Tibial nerve (tissue), 4 donors: ENCODE measurements at regions not wholly inside any gene's neighbourhood (a gene's known extent, or its start where the extent isn't known, plus 50 kb on each side); places are given as distances from the start of the nearest gene placed in this dataset.

ENCODE experiments used
- DNase-seq, 2 donors: peaks; one replicate each; pipeline ENCODE4 v3.0.0-alpha.2; 2019; ENCODE audit warnings: low spot score in 2 of 2
- H3K27ac ChIP-seq, 4 donors: fragments of 200-600 bp; sonication (generic) in 3 of 4; one replicate each; pipeline ENCODE4 v1.5.1; 2017 to 2019; ENCODE audit warnings: mild to moderate bottlenecking in 1 of 4
- H3K27me3 ChIP-seq, 2 donors: fragments of 200-600 bp; sonication (generic) in 1 of 2; one replicate each; pipeline versions ENCODE4 v1.5.1 to v1.6.0; 2017 to 2019
- H3K36me3 ChIP-seq, 3 donors: fragments of 200-600 bp; sonication (generic); one replicate each; pipeline ENCODE4 v1.5.1; 2018 to 2019
- H3K4me1 ChIP-seq, 4 donors: fragments of 200-600 bp; sonication (generic) in 3 of 4; one replicate each; pipeline ENCODE4 v1.5.1; 2017 to 2019
- H3K4me3 ChIP-seq, 4 donors: fragments of 200-600 bp; sonication (generic) in 3 of 4; one replicate each; pipeline ENCODE4 v1.5.1; 2017 to 2019; ENCODE audit warnings: mild to moderate bottlenecking in 1 of 4, moderate library complexity in 1 of 4
- H3K9me3 ChIP-seq, 4 donors: fragments of 200-600 bp; sonication (generic) in 3 of 4; one replicate each; pipeline ENCODE4 v1.5.1; 2017 to 2019
- EP300 ChIP-seq, 2 donors: sonication (generic); formaldehyde crosslinking; IDR thresholded peaks; one replicate each; pipeline ENCODE4 v1.6.1; 2017; ENCODE audit warnings: antibody characterized with exemption in 2 of 2, mild to moderate bottlenecking in 1 of 2
- POLR2A ChIP-seq, 2 donors: fragments of 450-650 bp; IDR thresholded peaks; one replicate each; pipeline ENCODE4 v1.6.1; 2017; ENCODE audit warnings: antibody characterized with exemption in 2 of 2, mild to moderate bottlenecking in 2 of 2, moderate library complexity in 2 of 2
- WGBS, 2 donors: methylation state at CpG; one replicate each; pipeline ENCODE4 v1.1.5; 2018; 5-methylcytosine and 5-hydroxymethylcytosine counted together
- TF ChIP-seq, protein P1 (sequence below), 5 experiments: fragments of 200-600 bp in 3 of 5; fragments of 450-650 bp in 2 of 5; sonication (generic) in 3 of 5; IDR thresholded peaks; one replicate each; pipeline ENCODE4 v1.5.1; 2016 to 2019; ENCODE audit warnings: antibody characterized with exemption in 5 of 5, mild to moderate bottlenecking in 3 of 5, moderate library complexity in 2 of 5

GRCh38 chr9:82808478-82808877, 254.5 kb downstream of the RASEF start:
- TF ChIP-seq POLR2A (IDR thresholded peaks at IDR 0.05) (no peak), EP300 (IDR thresholded peaks at IDR 0.05) (no peak)
- TF ChIP-seq, protein P1, sequence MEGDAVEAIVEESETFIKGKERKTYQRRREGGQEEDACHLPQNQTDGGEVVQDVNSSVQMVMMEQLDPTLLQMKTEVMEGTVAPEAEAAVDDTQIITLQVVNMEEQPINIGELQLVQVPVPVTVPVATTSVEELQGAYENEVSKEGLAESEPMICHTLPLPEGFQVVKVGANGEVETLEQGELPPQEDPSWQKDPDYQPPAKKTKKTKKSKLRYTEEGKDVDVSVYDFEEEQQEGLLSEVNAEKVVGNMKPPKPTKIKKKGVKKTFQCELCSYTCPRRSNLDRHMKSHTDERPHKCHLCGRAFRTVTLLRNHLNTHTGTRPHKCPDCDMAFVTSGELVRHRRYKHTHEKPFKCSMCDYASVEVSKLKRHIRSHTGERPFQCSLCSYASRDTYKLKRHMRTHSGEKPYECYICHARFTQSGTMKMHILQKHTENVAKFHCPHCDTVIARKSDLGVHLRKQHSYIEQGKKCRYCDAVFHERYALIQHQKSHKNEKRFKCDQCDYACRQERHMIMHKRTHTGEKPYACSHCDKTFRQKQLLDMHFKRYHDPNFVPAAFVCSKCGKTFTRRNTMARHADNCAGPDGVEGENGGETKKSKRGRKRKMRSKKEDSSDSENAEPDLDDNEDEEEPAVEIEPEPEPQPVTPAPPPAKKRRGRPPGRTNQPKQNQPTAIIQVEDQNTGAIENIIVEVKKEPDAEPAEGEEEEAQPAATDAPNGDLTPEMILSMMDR (IDR thresholded peaks at IDR 0.05) = no peak
- 88 to 92% methylated on average over 2 of the region's 2 CpGs for WGBS, 2 donors
- no peaks in the 10 kb centered on the region for H3K9me3 ChIP-seq
- no peak overlapping the region for H3K27ac ChIP-seq
- no peaks in the 10 kb centered on the region for H3K4me1 ChIP-seq
- H3K36me3 ChIP-seq = no peaks in the 10 kb centered on the region
- no peak for DNase-seq
- H3K4me3 ChIP-seq = no peak overlapping the region
- no peaks in the 10 kb centered on the region for H3K27me3 ChIP-seq

GRCh38 chr9:82810915-82811314, 252.0 kb downstream of the RASEF start:
- no peaks in the 10 kb centered on the region for H3K36me3 ChIP-seq
- no peak overlapping the region for H3K4me3 ChIP-seq
- no peaks in the 10 kb centered on the region for H3K27me3 ChIP-seq
- TF ChIP-seq POLR2A (IDR thresholded peaks at IDR 0.05) = no peak
- TF ChIP-seq, protein P1 (IDR thresholded peaks at IDR 0.05) = no peak
- TF ChIP-seq EP300 (IDR thresholded peaks at IDR 0.05) = no peak
- H3K27ac ChIP-seq = no peak overlapping the region
- H3K9me3 ChIP-seq = no peaks in the 10 kb centered on the region
- WGBS, 2 donors = 93 to 94% methylated on average over 1 of the region's 1 CpG
- no peaks in the 10 kb centered on the region for H3K4me1 ChIP-seq
- no peak for DNase-seq

- H3K4me1 ChIP-seq = no peaks in the 10 kb centered on the region
- TF ChIP-seq EP300 (IDR thresholded peaks at IDR 0.05) = no peak
- TF ChIP-seq POLR2A (IDR thresholded peaks at IDR 0.05) = no peak
- TF ChIP-seq, protein P1 (IDR thresholded peaks at IDR 0.05) = no peak
- no peak overlapping the region for H3K27ac ChIP-seq
- H3K4me3 ChIP-seq = no peak overlapping the region
- no peaks in the 10 kb centered on the region for H3K36me3 ChIP-seq
- no peaks in the 10 kb centered on the region for H3K9me3 ChIP-seq
- no peak for DNase-seq
- no peaks in the 10 kb centered on the region for H3K27me3 ChIP-seq
- 95 to 99% methylated on average over 2 of the region's 2 CpGs for WGBS, 2 donors
Measured at GRCh38 chr9:82819260-82819659, 243.7 kb downstream of the RASEF start.

DNA sequence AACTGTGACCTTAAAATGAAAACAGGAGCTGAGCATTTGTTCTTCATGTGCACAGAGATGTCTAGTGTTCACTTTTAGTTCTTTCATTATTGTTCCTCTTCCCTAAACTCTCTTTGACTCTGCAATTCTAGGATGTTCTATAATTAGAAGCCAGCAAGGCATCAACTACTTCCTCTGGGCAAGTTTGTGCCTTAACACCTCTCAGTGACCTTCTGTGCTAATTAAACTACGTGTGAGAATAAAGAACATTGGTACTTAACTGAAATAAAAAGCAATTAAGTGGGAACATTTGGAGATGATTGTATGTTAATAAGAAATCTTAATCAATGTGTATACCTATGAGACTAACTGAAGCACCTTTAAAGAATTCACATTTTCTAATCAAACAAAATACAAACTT, 242.8 kb downstream of the RASEF start:
- no peak overlapping the region for H3K27ac ChIP-seq
- H3K9me3 ChIP-seq = no peaks in the 10 kb centered on the region
- H3K27me3 ChIP-seq = no peaks in the 10 kb centered on the region
- no peaks in the 10 kb centered on the region for H3K4me1 ChIP-seq
- 13 to 23% methylated on average over 1 of the region's 1 CpG for WGBS, 2 donors
- TF ChIP-seq POLR2A (IDR thresholded peaks at IDR 0.05) (no peak), EP300 (IDR thresholded peaks at IDR 0.05) (no peak)
- TF ChIP-seq, protein P1 (IDR thresholded peaks at IDR 0.05) = no peak
- H3K4me3 ChIP-seq = no peak overlapping the region
- DNase-seq = no peak
- H3K36me3 ChIP-seq = no peaks in the 10 kb centered on the region

DNA sequence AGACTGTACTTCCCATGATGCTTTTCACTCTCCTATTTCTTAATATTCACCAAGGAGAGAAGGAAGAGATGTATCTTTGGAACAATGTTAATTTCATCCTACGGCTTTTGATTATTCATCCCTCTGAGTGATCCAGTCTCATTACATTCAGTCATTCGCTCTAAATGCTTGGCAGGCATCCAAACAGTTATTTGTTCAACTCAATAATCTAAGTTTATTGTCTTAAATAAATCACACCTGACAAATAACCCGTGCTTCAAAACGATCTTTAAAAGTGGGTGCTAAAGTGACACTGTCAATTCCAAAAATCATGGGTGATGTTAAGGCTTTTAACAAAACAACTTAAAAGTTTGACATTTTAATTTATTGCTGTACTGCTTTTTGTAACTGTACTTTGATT, 233.1 kb downstream of the RASEF start:
- DNase-seq = no peak
- TF ChIP-seq, protein P1 (IDR thresholded peaks at IDR 0.05) = no peak
- no peak for TF ChIP-seq EP300 (IDR thresholded peaks at IDR 0.05)
- no peak for TF ChIP-seq POLR2A (IDR thresholded peaks at IDR 0.05)
- no peaks in the 10 kb centered on the region for H3K27me3 ChIP-seq
- no peaks in the 10 kb centered on the region for H3K36me3 ChIP-seq
- H3K4me1 ChIP-seq = no peaks in the 10 kb centered on the region
- 17 to 20% methylated on average over 4 of the region's 4 CpGs for WGBS, 2 donors
- H3K4me3 ChIP-seq = no peak overlapping the region
- no peaks in the 10 kb centered on the region for H3K9me3 ChIP-seq
- no peak overlapping the region for H3K27ac ChIP-seq
